HG03442 (cell line): ENCODE measurements at regions not wholly inside any gene's neighbourhood (a gene's known extent, or its start where the extent isn't known, plus 50 kb on each side); places are given as distances from the start of the nearest gene placed in this dataset.
"Not testable (repeated sequence)": the region's sequence is repeated elsewhere in the genome, so short reads cannot be mapped to it uniquely, and the experiment has no call there.

ENCODE experiments used
- ATAC-seq: cut with Tn5 transposase; IDR thresholded peaks from one replicate; pipeline ENCODE4 v1.9.1; 2021; ENCODE audit warnings: mild to moderate bottlenecking, moderate library complexity; ENCODE audit not compliant: unreplicated experiment

GRCh38 chr10:64275774-64276173, 754.6 kb downstream of the REEP3 start:
- ATAC-seq: peak; percentile 69

GRCh38 chr10:64277536-64277935, 756.3 kb downstream of the REEP3 start:
- no peak for ATAC-seq

- ATAC-seq: no peak
These were observed 762.4 kb downstream of the REEP3 start for GRCh38 chr10:64283621-64284020.

GRCh38 chr10:64286533-64286932, 765.3 kb downstream of the REEP3 start:
- no peak for ATAC-seq

GRCh38 chr10:64288404-64288803, 767.2 kb downstream of the REEP3 start:
- no peak for ATAC-seq

GRCh38 chr10:64303566-64303965, 782.4 kb downstream of the REEP3 start:
- no peak for ATAC-seq

GRCh38 chr10:64306729-64307327, 785.6 kb downstream of the REEP3 start:
- ATAC-seq: no peak

GRCh38 chr10:64312876-64313275, 791.7 kb downstream of the REEP3 start:
- no peak for ATAC-seq

GRCh38 chr10:64313967-64314366, 792.8 kb downstream of the REEP3 start:
- no peak for ATAC-seq

GRCh38 chr10:64316416-64316815, 795.2 kb downstream of the REEP3 start:
- no peak for ATAC-seq

GRCh38 chr10:64316833-64317232, 795.6 kb downstream of the REEP3 start:
- no peak for ATAC-seq

GRCh38 chr10:64320448-64320847, 799.2 kb downstream of the REEP3 start:
- ATAC-seq: no peak

GRCh38 chr10:64329510-64329909, 808.3 kb downstream of the REEP3 start:
- ATAC-seq: no peak

- ATAC-seq: no peak
These were observed 811.4 kb downstream of the REEP3 start for GRCh38 chr10:64332551-64332950.

GRCh38 chr10:64334084-64334483, 812.9 kb downstream of the REEP3 start:
- no peak for ATAC-seq

GRCh38 chr10:64344211-64344610, 823.0 kb downstream of the REEP3 start:
- no peak for ATAC-seq

- ATAC-seq: no peak
These were observed 824.7 kb downstream of the REEP3 start for GRCh38 chr10:64345856-64346255.

- no peak for ATAC-seq
These were observed 825.2 kb downstream of the REEP3 start for GRCh38 chr10:64346389-64346788.

GRCh38 chr10:64350665-64351064, 829.5 kb downstream of the REEP3 start:
- ATAC-seq: no peak

- no peak for ATAC-seq
These were observed 837.7 kb downstream of the REEP3 start for GRCh38 chr10:64358907-64359306.

GRCh38 chr10:64360240-64360639, 839.0 kb downstream of the REEP3 start:
- not testable (repeated sequence) for ATAC-seq

- no peak for ATAC-seq
These were observed 842.5 kb downstream of the REEP3 start for GRCh38 chr10:64363687-64364086.

GRCh38 chr10:64365663-64366062, 844.5 kb downstream of the REEP3 start:
- ATAC-seq: no peak
